GM23338 (cell line): ENCODE measurements at regions not wholly inside any gene's neighbourhood (a gene's known extent, or its start where the extent isn't known, plus 50 kb on each side); places are given as distances from the start of the nearest gene placed in this dataset.

Experiments
- ATAC-seq: fragments of 200-7000 bp; cut with Tn5 transposase; 3 replicates; pipeline ENCODE4 v1.9.1; 2020
- DNase-seq: peaks from one replicate; pipeline ENCODE4 v3.0.0-alpha.2; 2015; ENCODE audit warnings: low spot score
- H2AFZ ChIP-seq: fragments of 200-600 bp; sonication (generic); 2 replicates; pipeline ENCODE4 v1.8.0; 2016; ENCODE audit warnings: antibody characterized with exemption, mild to moderate bottlenecking, moderate library complexity
- H3F3A ChIP-seq: fragments of 200-600 bp; sonication (generic); replicated peaks from 2 replicates; pipeline ENCODE4 v1.8.0; 2017; ENCODE audit warnings: antibody characterized with exemption, mixed run types, low read depth
- H3K27ac ChIP-seq: fragments of 200-600 bp; sonication (generic); 2 replicates; pipeline ENCODE4 v1.6.1; 2016; ENCODE audit warnings: low read depth
- H3K27me3 ChIP-seq: fragments of 200-600 bp; sonication (generic); 2 replicates; pipeline ENCODE4 v1.8.0; 2016; ENCODE audit warnings: mild to moderate bottlenecking, mixed run types, moderate library complexity; ENCODE audit not compliant: insufficient read depth
- H3K36me3 ChIP-seq: fragments of 200-600 bp; sonication (generic); 2 replicates; pipeline ENCODE4 v1.8.0; 2016; ENCODE audit warnings: mild to moderate bottlenecking; ENCODE audit not compliant: insufficient read depth
- H3K4me1 ChIP-seq: fragments of 200-600 bp; sonication (generic); 2 replicates; pipeline ENCODE4 v1.8.0; 2016; ENCODE audit warnings: mild to moderate bottlenecking, moderate library complexity; ENCODE audit not compliant: insufficient read depth
- H3K4me2 ChIP-seq: fragments of 200-600 bp; sonication (generic); 2 replicates; pipeline ENCODE4 v1.7.1; 2017; ENCODE audit warnings: mixed run types
- H3K4me3 ChIP-seq: fragments of 200-600 bp; sonication (generic); 2 replicates; pipeline ENCODE4 v1.6.1; 2016; ENCODE audit warnings: mixed run types
- H3K79me2 ChIP-seq: fragments of 200-600 bp; sonication (generic); replicated peaks from 2 replicates; pipeline ENCODE4 v1.8.0; 2017; ENCODE audit warnings: mild to moderate bottlenecking; ENCODE audit not compliant: insufficient read depth
- H3K9me2 ChIP-seq: fragments of 200-600 bp; sonication (generic); 2 replicates; pipeline ENCODE4 v1.8.0; 2017; ENCODE audit not compliant: insufficient read depth
- H4K20me1 ChIP-seq: fragments of 200-600 bp; sonication (generic); replicated peaks from 2 replicates; pipeline ENCODE4 v1.8.0; 2017; ENCODE audit warnings: mild to moderate bottlenecking; ENCODE audit not compliant: insufficient read depth
- H3K27ac Mint-ChIP-seq: 2 replicates; pipeline ENCODE4 v1.8.0; 2020; ENCODE audit warnings: inconsistent platforms, mild to moderate bottlenecking, moderate library complexity, mixed read lengths
- H3K27me3 Mint-ChIP-seq: 3 replicates; pipeline ENCODE4 v1.8.0; 2022; ENCODE audit warnings: low read depth, mild to moderate bottlenecking, moderate library complexity, mixed read lengths, inconsistent platforms; ENCODE audit not compliant: insufficient read depth, poor library complexity
- H3K36me3 Mint-ChIP-seq: 3 replicates; pipeline ENCODE4 v1.8.0; 2021; ENCODE audit warnings: low read depth, mild to moderate bottlenecking, inconsistent platforms, moderate library complexity, mixed read lengths
- H3K4me1 Mint-ChIP-seq: 3 replicates; pipeline ENCODE4 v1.8.0; 2020; ENCODE audit warnings: mild to moderate bottlenecking, inconsistent platforms, mixed read lengths
- H3K4me3 Mint-ChIP-seq: 3 replicates; pipeline ENCODE4 v1.8.0; 2021; ENCODE audit warnings: moderate library complexity, mild to moderate bottlenecking, inconsistent platforms, mixed read lengths
- H3K9me3 Mint-ChIP-seq: 3 replicates; pipeline ENCODE4 v1.8.0; 2020; ENCODE audit warnings: moderate library complexity, mild to moderate bottlenecking, inconsistent platforms, mixed read lengths
- EZH2 ChIP-seq: fragments of 200-600 bp; sonication (generic); IDR thresholded peaks from one replicate; pipeline ENCODE4 v1.8.0; 2017; ENCODE audit warnings: antibody characterized with exemption, mild to moderate bottlenecking, low read depth; ENCODE audit not compliant: unreplicated experiment
- JUNB ChIP-seq: IDR thresholded peaks from one replicate; pipeline ENCODE4 v1.6.1; 2016; ENCODE audit warnings: antibody characterized with exemption; ENCODE audit not compliant: unreplicated experiment
- NANOG ChIP-seq: IDR thresholded peaks from 2 replicates; pipeline ENCODE4 v1.6.1; 2016; ENCODE audit warnings: antibody characterized with exemption, borderline replicate concordance
- POLR2AphosphoS5 ChIP-seq: IDR thresholded peaks from 2 replicates; pipeline ENCODE4 v1.6.1; 2016; ENCODE audit warnings: antibody characterized with exemption, low read depth
- STAT1 ChIP-seq: IDR thresholded peaks from one replicate; pipeline ENCODE4 v1.6.1; 2016; ENCODE audit warnings: antibody characterized with exemption; ENCODE audit not compliant: unreplicated experiment
- ZNF114 ChIP-seq: fragments of 250-450 bp; sonication (Bioruptor Pico); IDR thresholded peaks from 2 replicates; pipeline ENCODE4 v1.5.0; 2020; ENCODE audit warnings: mild to moderate bottlenecking, moderate library complexity
- TF ChIP-seq, protein P1 (sequence below): IDR thresholded peaks from one replicate; pipeline ENCODE4 v1.6.1; 2018; ENCODE audit warnings: antibody characterized with exemption; ENCODE audit not compliant: unreplicated experiment
- TF ChIP-seq, protein P2 (sequence below), 2 experiments: fragments of 200-600 bp in 1 of 2; sonication (generic) in 1 of 2; conservative IDR thresholded peaks; 2 replicates each; pipeline versions ENCODE4 v1.5.1 to v1.6.1; 2016 to 2017; ENCODE audit warnings: antibody characterized with exemption in 2 of 2, low read depth in 2 of 2, mild to moderate bottlenecking in 2 of 2, moderate library complexity in 1 of 2
- TF ChIP-seq, protein P3 (sequence below): fragments of 250-450 bp; sonication (Bioruptor Pico); IDR thresholded peaks from 2 replicates; pipeline ENCODE4 v1.5.0; 2020; ENCODE audit warnings: mild to moderate bottlenecking, moderate library complexity

DNA sequence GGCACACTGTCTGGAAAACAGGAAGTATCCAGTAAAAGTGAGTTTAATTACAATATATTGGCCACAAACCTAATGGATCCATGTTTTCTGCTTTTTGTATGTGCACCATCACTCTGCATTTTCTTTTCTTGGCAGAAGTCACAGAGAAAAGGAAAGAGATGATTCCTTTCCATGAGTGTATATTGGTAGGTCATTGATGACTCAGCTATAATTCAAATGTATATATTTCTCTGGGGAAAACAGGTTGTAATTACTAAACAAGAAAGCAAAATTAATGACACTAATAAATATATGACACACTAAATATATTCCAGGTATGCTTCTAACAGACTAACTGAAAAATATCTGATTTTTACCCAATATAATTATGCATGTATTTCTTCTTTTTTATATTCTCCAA, 105.9 kb upstream of the PCDH15 start (continued):
- TF ChIP-seq, protein P1, sequence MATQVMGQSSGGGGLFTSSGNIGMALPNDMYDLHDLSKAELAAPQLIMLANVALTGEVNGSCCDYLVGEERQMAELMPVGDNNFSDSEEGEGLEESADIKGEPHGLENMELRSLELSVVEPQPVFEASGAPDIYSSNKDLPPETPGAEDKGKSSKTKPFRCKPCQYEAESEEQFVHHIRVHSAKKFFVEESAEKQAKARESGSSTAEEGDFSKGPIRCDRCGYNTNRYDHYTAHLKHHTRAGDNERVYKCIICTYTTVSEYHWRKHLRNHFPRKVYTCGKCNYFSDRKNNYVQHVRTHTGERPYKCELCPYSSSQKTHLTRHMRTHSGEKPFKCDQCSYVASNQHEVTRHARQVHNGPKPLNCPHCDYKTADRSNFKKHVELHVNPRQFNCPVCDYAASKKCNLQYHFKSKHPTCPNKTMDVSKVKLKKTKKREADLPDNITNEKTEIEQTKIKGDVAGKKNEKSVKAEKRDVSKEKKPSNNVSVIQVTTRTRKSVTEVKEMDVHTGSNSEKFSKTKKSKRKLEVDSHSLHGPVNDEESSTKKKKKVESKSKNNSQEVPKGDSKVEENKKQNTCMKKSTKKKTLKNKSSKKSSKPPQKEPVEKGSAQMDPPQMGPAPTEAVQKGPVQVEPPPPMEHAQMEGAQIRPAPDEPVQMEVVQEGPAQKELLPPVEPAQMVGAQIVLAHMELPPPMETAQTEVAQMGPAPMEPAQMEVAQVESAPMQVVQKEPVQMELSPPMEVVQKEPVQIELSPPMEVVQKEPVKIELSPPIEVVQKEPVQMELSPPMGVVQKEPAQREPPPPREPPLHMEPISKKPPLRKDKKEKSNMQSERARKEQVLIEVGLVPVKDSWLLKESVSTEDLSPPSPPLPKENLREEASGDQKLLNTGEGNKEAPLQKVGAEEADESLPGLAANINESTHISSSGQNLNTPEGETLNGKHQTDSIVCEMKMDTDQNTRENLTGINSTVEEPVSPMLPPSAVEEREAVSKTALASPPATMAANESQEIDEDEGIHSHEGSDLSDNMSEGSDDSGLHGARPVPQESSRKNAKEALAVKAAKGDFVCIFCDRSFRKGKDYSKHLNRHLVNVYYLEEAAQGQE, result no peak

DNA sequence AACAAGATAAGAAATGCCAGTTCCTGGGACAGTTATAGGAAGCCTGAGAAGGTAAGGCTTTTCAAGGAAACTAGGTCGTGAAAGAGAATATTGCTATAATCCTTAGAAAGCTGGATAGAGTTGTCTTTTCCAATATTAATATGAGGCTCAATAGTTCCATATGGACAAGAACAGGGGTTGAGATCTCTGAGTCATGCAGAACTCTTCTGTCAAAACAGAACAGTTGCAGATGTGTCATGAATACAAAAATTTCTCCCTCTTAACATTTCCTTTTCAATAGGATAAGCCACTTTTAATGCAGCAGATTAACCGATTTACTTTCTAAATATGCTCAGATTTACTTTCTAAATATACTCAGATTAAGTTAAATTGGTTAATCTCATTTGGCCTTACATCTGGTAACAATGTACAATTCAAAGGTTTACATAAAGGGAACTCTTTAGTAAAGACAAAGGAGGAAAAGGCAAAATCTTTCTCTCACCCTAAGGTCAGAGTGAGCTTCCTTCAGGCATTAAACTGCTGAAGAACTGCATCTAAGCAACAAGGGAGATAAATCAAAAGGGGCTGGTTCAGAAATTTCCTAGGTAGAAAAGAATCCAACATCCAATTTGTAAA, 104.7 kb upstream of the PCDH15 start:
- H3K36me3 Mint-ChIP-seq, result no peaks in the 10 kb centered on the region; the same call in 2 of the 3 replicates
- Histone ChIP-seq H3K36me3 (no peaks in the 10 kb centered on the region), H3F3A (no peaks in the 10 kb centered on the region), H3K79me2 (no peaks in the 10 kb centered on the region), H3K4me2 (no peak overlapping the region), H3K4me1 (peaks cover 4% of the 10 kb centered on the region; the same call in 1 of the 2 replicates), H3K4me3 (no peak overlapping the region), H3K27ac (no peak overlapping the region), H3K27me3 (no peaks in the 10 kb centered on the region), H3K9me2 (no peaks in the 10 kb centered on the region), H4K20me1 (no peaks in the 10 kb centered on the region), H2AFZ (no peak overlapping the region)
- no peak for ATAC-seq
- peaks cover 18% of the 10 kb centered on the region for H3K4me1 Mint-ChIP-seq
- DNase-seq, result no peak
- no peak overlapping the region for H3K27ac Mint-ChIP-seq
- no peak overlapping the region for H3K4me3 Mint-ChIP-seq
- peaks cover 1% of the 10 kb centered on the region for H3K27me3 Mint-ChIP-seq
- H3K9me3 Mint-ChIP-seq, result peaks cover 10% of the 10 kb centered on the region; the same call in 2 of the 3 replicates
- no peak for TF ChIP-seq EZH2
- TF ChIP-seq, protein P2, sequence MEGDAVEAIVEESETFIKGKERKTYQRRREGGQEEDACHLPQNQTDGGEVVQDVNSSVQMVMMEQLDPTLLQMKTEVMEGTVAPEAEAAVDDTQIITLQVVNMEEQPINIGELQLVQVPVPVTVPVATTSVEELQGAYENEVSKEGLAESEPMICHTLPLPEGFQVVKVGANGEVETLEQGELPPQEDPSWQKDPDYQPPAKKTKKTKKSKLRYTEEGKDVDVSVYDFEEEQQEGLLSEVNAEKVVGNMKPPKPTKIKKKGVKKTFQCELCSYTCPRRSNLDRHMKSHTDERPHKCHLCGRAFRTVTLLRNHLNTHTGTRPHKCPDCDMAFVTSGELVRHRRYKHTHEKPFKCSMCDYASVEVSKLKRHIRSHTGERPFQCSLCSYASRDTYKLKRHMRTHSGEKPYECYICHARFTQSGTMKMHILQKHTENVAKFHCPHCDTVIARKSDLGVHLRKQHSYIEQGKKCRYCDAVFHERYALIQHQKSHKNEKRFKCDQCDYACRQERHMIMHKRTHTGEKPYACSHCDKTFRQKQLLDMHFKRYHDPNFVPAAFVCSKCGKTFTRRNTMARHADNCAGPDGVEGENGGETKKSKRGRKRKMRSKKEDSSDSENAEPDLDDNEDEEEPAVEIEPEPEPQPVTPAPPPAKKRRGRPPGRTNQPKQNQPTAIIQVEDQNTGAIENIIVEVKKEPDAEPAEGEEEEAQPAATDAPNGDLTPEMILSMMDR (conservative IDR thresholded peaks at IDR 0.05; ENCODE audit: low read depth in 2 of 2), result no peak
- no peak for TF ChIP-seq STAT1
- TF ChIP-seq JUNB, result no peak
- no peak for TF ChIP-seq POLR2AphosphoS5
- TF ChIP-seq, protein P3, sequence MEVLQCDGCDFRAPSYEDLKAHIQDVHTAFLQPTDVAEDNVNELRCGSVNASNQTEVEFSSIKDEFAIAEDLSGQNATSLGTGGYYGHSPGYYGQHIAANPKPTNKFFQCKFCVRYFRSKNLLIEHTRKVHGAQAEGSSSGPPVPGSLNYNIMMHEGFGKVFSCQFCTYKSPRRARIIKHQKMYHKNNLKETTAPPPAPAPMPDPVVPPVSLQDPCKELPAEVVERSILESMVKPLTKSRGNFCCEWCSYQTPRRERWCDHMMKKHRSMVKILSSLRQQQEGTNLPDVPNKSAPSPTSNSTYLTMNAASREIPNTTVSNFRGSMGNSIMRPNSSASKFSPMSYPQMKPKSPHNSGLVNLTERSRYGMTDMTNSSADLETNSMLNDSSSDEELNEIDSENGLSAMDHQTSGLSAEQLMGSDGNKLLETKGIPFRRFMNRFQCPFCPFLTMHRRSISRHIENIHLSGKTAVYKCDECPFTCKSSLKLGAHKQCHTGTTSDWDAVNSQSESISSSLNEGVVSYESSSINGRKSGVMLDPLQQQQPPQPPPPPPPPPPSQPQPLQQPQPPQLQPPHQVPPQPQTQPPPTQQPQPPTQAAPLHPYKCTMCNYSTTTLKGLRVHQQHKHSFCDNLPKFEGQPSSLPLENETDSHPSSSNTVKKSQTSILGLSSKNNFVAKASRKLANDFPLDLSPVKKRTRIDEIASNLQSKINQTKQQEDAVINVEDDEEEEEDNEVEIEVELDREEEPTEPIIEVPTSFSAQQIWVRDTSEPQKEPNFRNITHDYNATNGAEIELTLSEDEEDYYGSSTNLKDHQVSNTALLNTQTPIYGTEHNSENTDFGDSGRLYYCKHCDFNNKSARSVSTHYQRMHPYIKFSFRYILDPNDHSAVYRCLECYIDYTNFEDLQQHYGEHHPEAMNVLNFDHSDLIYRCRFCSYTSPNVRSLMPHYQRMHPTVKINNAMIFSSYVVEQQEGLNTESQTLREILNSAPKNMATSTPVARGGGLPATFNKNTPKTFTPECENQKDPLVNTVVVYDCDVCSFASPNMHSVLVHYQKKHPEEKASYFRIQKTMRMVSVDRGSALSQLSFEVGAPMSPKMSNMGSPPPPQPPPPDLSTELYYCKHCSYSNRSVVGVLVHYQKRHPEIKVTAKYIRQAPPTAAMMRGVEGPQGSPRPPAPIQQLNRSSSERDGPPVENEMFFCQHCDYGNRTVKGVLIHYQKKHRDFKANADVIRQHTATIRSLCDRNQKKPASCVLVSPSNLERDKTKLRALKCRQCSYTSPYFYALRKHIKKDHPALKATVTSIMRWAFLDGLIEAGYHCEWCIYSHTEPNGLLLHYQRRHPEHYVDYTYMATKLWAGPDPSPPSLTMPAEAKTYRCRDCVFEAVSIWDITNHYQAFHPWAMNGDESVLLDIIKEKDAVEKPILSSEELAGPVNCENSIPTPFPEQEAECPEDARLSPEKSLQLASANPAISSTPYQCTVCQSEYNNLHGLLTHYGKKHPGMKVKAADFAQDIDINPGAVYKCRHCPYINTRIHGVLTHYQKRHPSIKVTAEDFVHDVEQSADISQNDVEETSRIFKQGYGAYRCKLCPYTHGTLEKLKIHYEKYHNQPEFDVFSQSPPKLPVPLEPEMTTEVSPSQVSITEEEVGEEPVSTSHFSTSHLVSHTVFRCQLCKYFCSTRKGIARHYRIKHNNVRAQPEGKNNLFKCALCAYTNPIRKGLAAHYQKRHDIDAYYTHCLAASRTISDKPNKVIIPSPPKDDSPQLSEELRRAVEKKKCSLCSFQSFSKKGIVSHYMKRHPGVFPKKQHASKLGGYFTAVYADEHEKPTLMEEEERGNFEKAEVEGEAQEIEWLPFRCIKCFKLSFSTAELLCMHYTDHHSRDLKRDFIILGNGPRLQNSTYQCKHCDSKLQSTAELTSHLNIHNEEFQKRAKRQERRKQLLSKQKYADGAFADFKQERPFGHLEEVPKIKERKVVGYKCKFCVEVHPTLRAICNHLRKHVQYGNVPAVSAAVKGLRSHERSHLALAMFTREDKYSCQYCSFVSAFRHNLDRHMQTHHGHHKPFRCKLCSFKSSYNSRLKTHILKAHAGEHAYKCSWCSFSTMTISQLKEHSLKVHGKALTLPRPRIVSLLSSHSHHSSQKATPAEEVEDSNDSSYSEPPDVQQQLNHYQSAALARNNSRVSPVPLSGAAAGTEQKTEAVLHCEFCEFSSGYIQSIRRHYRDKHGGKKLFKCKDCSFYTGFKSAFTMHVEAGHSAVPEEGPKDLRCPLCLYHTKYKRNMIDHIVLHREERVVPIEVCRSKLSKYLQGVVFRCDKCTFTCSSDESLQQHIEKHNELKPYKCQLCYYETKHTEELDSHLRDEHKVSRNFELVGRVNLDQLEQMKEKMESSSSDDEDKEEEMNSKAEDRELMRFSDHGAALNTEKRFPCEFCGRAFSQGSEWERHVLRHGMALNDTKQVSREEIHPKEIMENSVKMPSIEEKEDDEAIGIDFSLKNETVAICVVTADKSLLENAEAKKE (CRISPR knock-in tag), result no peak
- no peak for TF ChIP-seq NANOG
- TF ChIP-seq, protein P1, result no peak
- no peak for TF ChIP-seq ZNF114
